ENCODE measurements at regions not wholly inside any gene's neighbourhood (a gene's known extent, or its start where the extent isn't known, plus 50 kb on each side); places are given as distances from the start of the nearest gene placed in this dataset.

DNA sequence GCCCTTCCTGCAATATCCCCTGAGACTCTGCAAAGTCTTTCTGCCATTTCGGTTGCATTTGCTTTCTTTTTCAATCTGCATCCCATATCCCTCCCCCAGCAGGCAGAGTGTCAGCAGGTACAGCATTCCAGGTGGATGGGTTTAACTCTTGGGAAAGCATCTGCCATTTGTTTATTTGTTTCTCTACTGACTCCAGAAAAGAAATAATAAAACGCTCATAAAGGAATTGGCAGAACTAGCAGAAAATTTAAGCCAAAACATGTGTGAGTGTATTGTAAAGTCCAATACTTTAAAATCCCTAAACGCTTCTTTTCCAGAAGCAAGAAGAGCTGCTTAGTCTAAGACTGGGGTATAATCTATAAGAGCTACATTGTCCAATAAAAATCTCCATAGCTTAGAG is 393.8 kb downstream of the TNS3 start:
- TF ChIP-seq POLR2A (IDR thresholded peaks at IDR 0.05; ENCODE audit: control extremely low read depth in 1 of 2, low read depth in 2 of 2, low read length in 2 of 2) = no peak
- TF ChIP-seq EP300 (IDR thresholded peaks at IDR 0.05; ENCODE audit: borderline replicate concordance in 1 of 2, low read depth in 2 of 2, low read length in 2 of 2) = no peak
- no peak for TF ChIP-seq ASH2L (IDR thresholded peaks at IDR 0.05; ENCODE audit: low read length)
- TF ChIP-seq SAP30 (IDR thresholded peaks at IDR 0.05; ENCODE audit: insufficient read depth, insufficient replicate concordance, low read length) = no peak
- TF ChIP-seq, protein P1, sequence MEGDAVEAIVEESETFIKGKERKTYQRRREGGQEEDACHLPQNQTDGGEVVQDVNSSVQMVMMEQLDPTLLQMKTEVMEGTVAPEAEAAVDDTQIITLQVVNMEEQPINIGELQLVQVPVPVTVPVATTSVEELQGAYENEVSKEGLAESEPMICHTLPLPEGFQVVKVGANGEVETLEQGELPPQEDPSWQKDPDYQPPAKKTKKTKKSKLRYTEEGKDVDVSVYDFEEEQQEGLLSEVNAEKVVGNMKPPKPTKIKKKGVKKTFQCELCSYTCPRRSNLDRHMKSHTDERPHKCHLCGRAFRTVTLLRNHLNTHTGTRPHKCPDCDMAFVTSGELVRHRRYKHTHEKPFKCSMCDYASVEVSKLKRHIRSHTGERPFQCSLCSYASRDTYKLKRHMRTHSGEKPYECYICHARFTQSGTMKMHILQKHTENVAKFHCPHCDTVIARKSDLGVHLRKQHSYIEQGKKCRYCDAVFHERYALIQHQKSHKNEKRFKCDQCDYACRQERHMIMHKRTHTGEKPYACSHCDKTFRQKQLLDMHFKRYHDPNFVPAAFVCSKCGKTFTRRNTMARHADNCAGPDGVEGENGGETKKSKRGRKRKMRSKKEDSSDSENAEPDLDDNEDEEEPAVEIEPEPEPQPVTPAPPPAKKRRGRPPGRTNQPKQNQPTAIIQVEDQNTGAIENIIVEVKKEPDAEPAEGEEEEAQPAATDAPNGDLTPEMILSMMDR (IDR thresholded peaks at IDR 0.05; ENCODE audit: control extremely low read depth in 1 of 3, insufficient read depth in 1 of 3, low read depth in 1 of 3, low read length in 3 of 3) = no peak
- TF ChIP-seq, protein P2, sequence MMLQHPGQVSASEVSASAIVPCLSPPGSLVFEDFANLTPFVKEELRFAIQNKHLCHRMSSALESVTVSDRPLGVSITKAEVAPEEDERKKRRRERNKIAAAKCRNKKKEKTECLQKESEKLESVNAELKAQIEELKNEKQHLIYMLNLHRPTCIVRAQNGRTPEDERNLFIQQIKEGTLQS (IDR thresholded peaks at IDR 0.05; ENCODE audit: insufficient read depth, low read depth, low read length) = no peak
- no peak for TF ChIP-seq KDM1A (IDR thresholded peaks at IDR 0.05; ENCODE audit: borderline replicate concordance, low read length)
- TF ChIP-seq TAF1 (IDR thresholded peaks at IDR 0.05; ENCODE audit: low read depth, low read length) = no peak
- TF ChIP-seq BRCA1 (IDR thresholded peaks at IDR 0.05; ENCODE audit: low read depth, low read length) = no peak

Data from H1 (cell line).